Stimulated activated CD4-positive, alpha-beta T cell treated with anti-CD3 and anti-CD28 coated beads, TNF-alpha, amount 100 ng/mL, for 24 hours (primary cell): ENCODE measurements at regions not wholly inside any gene's neighbourhood (a gene's known extent, or its start where the extent isn't known, plus 50 kb on each side); places are given as distances from the start of the nearest gene placed in this dataset.
"Not testable (repeated sequence)": the region's sequence is repeated elsewhere in the genome, so short reads cannot be mapped to it uniquely, and the experiment has no call there.

ENCODE experiments used
- DNase-seq, 3 experiments: peaks; one replicate each; pipeline ENCODE4 v3.0.0-alpha.2; 2020; ENCODE audit warnings: low read depth in 3 of 3

- DNase-seq = no peak
These were observed 651.2 kb upstream of the CCNG1 start for GRCh38 chr5:162786234-162786633.

GRCh38 chr5:162796507-162796906 is 640.9 kb upstream of the CCNG1 start:
- no peak for DNase-seq

GRCh38 chr5:162800301-162800700 is 637.1 kb upstream of the CCNG1 start:
- DNase-seq = no peak

GRCh38 chr5:162801235-162801634 is 636.2 kb upstream of the CCNG1 start:
- no peak for DNase-seq

- DNase-seq = no peak
These were observed 631.2 kb upstream of the CCNG1 start for GRCh38 chr5:162806195-162806594.

GRCh38 chr5:162811071-162811470 is 626.3 kb upstream of the CCNG1 start:
- DNase-seq = no peak

GRCh38 chr5:162816816-162817215 is 620.6 kb upstream of the CCNG1 start:
- DNase-seq = no peak

GRCh38 chr5:162817364-162817763 is 620.0 kb upstream of the CCNG1 start:
- DNase-seq = no peak

- not testable (repeated sequence) for DNase-seq
These were observed 615.7 kb upstream of the CCNG1 start for GRCh38 chr5:162821664-162822063.

- DNase-seq = no peak
These were observed 613.0 kb upstream of the CCNG1 start for GRCh38 chr5:162824360-162824759.

GRCh38 chr5:162837155-162837554 is 600.2 kb upstream of the CCNG1 start:
- DNase-seq = no peak

GRCh38 chr5:162842727-162843126 is 594.7 kb upstream of the CCNG1 start:
- DNase-seq = no peak

GRCh38 chr5:162852134-162852533 is 585.3 kb upstream of the CCNG1 start:
- DNase-seq = no peak

GRCh38 chr5:162858770-162859169 is 578.6 kb upstream of the CCNG1 start:
- no peak for DNase-seq

- DNase-seq = no peak
These were observed 566.4 kb upstream of the CCNG1 start for GRCh38 chr5:162870966-162871365.

GRCh38 chr5:162882629-162883028 is 554.8 kb upstream of the CCNG1 start:
- no peak for DNase-seq

GRCh38 chr5:162886717-162887116 is 550.7 kb upstream of the CCNG1 start:
- DNase-seq = no peak

- DNase-seq = no peak
These were observed 549.1 kb upstream of the CCNG1 start for GRCh38 chr5:162888268-162888667.

GRCh38 chr5:162911873-162912272 is 525.5 kb upstream of the CCNG1 start:
- no peak for DNase-seq

GRCh38 chr5:162916368-162916767 is 521.0 kb upstream of the CCNG1 start:
- DNase-seq = no peak

- no peak for DNase-seq
These were observed 508.3 kb upstream of the CCNG1 start for GRCh38 chr5:162929104-162929503.

- DNase-seq = no peak
These were observed 505.9 kb upstream of the CCNG1 start for GRCh38 chr5:162931501-162931900.

GRCh38 chr5:162939991-162940390 is 497.4 kb upstream of the CCNG1 start:
- no peak for DNase-seq

GRCh38 chr5:162948677-162949076 is 488.7 kb upstream of the CCNG1 start:
- DNase-seq = no peak

- DNase-seq = no peak
These were observed 480.8 kb upstream of the CCNG1 start for GRCh38 chr5:162956570-162956969.
